ENCODE measurements at regions not wholly inside any gene's neighbourhood (a gene's known extent, or its start where the extent isn't known, plus 50 kb on each side); places are given as distances from the start of the nearest gene placed in this dataset.

DNA sequence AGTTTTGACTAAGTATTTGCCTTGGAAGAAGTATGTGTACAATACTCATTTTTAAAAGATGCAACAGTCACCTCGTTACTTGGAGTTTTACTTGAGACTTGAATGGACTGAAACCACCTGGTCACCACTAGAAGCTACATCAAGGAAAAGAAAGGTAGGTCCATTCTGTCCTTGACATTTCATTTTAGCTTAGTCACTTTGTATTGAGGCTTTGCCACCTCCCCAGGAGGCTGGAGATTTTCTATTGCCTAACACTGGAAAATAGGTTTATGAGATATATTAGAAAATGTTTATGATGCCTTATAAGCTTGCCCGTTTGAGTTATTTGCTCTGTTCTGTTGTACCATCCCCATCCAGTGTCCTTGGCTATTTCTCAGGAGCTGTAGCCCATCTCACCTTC, 107.9 kb upstream of the ETAA1 start:
- TF ChIP-seq EP300 (IDR thresholded peaks at IDR 0.05; ENCODE audit: borderline replicate concordance) (no peak), TCF12 (IDR thresholded peaks at IDR 0.05; ENCODE audit: low read depth) (no peak), TAF1 (IDR thresholded peaks at IDR 0.05; ENCODE audit: low read depth) (no peak)

Data from Ishikawa (cell line).